Trophoblast cell (in vitro differentiated cells and primary cell): ENCODE measurements at regions not wholly inside any gene's neighbourhood (a gene's known extent, or its start where the extent isn't known, plus 50 kb on each side); places are given as distances from the start of the nearest gene placed in this dataset.

Experiments used
- DNase-seq, 2 donors: peaks; one replicate each; pipeline ENCODE4 v3.0.0-alpha.2; 2016
- H2AFZ ChIP-seq: 2 replicates; pipeline ENCODE4 v1.6.1; 2013; ENCODE audit warnings: low read length, moderate library complexity, mild to moderate bottlenecking; ENCODE audit not compliant: insufficient read depth, poor library complexity
- H2AK5ac ChIP-seq: 2 replicates; pipeline ENCODE4 v1.6.1; 2013; ENCODE audit warnings: mild to moderate bottlenecking, low read length
- H2BK120ac ChIP-seq: 2 replicates; pipeline ENCODE4 v1.6.1; 2013; ENCODE audit warnings: low read length, mild to moderate bottlenecking, moderate library complexity; ENCODE audit not compliant: insufficient read depth, poor library complexity
- H2BK12ac ChIP-seq: 2 replicates; pipeline ENCODE4 v1.6.1; 2013; ENCODE audit warnings: mild to moderate bottlenecking, low read length, moderate library complexity
- H2BK5ac ChIP-seq: 2 replicates; pipeline ENCODE4 v1.6.1; 2013; ENCODE audit warnings: low read length, low read depth, moderate library complexity, mild to moderate bottlenecking; ENCODE audit not compliant: poor library complexity
- H3K14ac ChIP-seq: 2 replicates; pipeline ENCODE4 v1.6.1; 2013; ENCODE audit warnings: mild to moderate bottlenecking, low read length
- H3K18ac ChIP-seq: 2 replicates; pipeline ENCODE4 v1.6.1; 2013; ENCODE audit warnings: mild to moderate bottlenecking, low read length
- H3K23ac ChIP-seq: 2 replicates; pipeline ENCODE4 v1.6.1; 2013; ENCODE audit warnings: low read length
- H3K27ac ChIP-seq: 2 replicates; pipeline ENCODE4 v1.5.1; 2013; ENCODE audit warnings: low read depth, mild to moderate bottlenecking, inconsistent platforms, low read length, moderate library complexity
- H3K27me3 ChIP-seq: 2 replicates; pipeline ENCODE4 v1.6.1; 2013; ENCODE audit warnings: inconsistent platforms, mild to moderate bottlenecking, low read length, moderate library complexity; ENCODE audit not compliant: insufficient read depth
- H3K36me3 ChIP-seq, 2 experiments: 1 replicate in 1 of 2; 2 replicates in 1 of 2; pipeline ENCODE4 v1.6.1; 2013; ENCODE audit warnings: low read length in 2 of 2, mild to moderate bottlenecking in 2 of 2, moderate library complexity in 1 of 2; ENCODE audit not compliant: insufficient read depth in 2 of 2, control insufficient read depth in 1 of 2
- H3K4ac ChIP-seq: 2 replicates; pipeline ENCODE4 v1.6.1; 2013; ENCODE audit warnings: low read depth, mild to moderate bottlenecking, low read length, moderate library complexity
- H3K4me1 ChIP-seq, 2 experiments: 1 replicate in 1 of 2; 2 replicates in 1 of 2; pipeline ENCODE4 v1.6.1; 2013; ENCODE audit warnings: low read length in 2 of 2, mild to moderate bottlenecking in 2 of 2, moderate library complexity in 1 of 2; ENCODE audit not compliant: insufficient read depth in 2 of 2, control insufficient read depth in 1 of 2
- H3K4me2 ChIP-seq: 2 replicates; pipeline ENCODE4 v1.6.1; 2013; ENCODE audit warnings: inconsistent platforms, mild to moderate bottlenecking, low read length, moderate library complexity
- H3K4me3 ChIP-seq: 2 replicates; pipeline ENCODE4 v1.5.1; 2013; ENCODE audit warnings: mild to moderate bottlenecking, low read depth, low read length, inconsistent platforms
- H3K79me1 ChIP-seq: one replicate; pipeline ENCODE4 v1.6.1; 2013; ENCODE audit warnings: low read length
- H3K79me2 ChIP-seq: 2 replicates; pipeline ENCODE4 v1.6.1; 2013; ENCODE audit warnings: low read length, mild to moderate bottlenecking; ENCODE audit not compliant: control insufficient read depth, insufficient read depth, poor library complexity
- H3K9ac ChIP-seq: 2 replicates; pipeline ENCODE4 v1.6.1; 2013; ENCODE audit warnings: mild to moderate bottlenecking, low read length
- H3K9me3 ChIP-seq: 2 replicates; pipeline ENCODE4 v1.6.1; 2013; ENCODE audit warnings: low read depth, mild to moderate bottlenecking, control low read depth, inconsistent platforms, low read length; ENCODE audit not compliant: insufficient read depth
- H4K12ac ChIP-seq: 2 replicates; pipeline ENCODE4 v1.6.1; 2013; ENCODE audit warnings: low read depth, mild to moderate bottlenecking, low read length, moderate library complexity
- H4K8ac ChIP-seq: 2 replicates; pipeline ENCODE4 v1.6.1; 2013; ENCODE audit warnings: low read depth, mild to moderate bottlenecking, low read length, moderate library complexity
- H4K91ac ChIP-seq: one replicate; pipeline ENCODE4 v1.6.1; 2013; ENCODE audit warnings: low read depth, mild to moderate bottlenecking, low read length, moderate library complexity
- WGBS: extraction: QIAGEN DNeasy Blood & Tissue Kit; methylation state at CpG from one replicate; pipeline ENCODE4 v1.1.7; 2013; ENCODE audit warnings: missing lambda C conversion rate; ENCODE audit not compliant: insufficient read length, insufficient coverage; ENCODE audit errors: extremely low coverage; 5-methylcytosine and 5-hydroxymethylcytosine counted together

DNA sequence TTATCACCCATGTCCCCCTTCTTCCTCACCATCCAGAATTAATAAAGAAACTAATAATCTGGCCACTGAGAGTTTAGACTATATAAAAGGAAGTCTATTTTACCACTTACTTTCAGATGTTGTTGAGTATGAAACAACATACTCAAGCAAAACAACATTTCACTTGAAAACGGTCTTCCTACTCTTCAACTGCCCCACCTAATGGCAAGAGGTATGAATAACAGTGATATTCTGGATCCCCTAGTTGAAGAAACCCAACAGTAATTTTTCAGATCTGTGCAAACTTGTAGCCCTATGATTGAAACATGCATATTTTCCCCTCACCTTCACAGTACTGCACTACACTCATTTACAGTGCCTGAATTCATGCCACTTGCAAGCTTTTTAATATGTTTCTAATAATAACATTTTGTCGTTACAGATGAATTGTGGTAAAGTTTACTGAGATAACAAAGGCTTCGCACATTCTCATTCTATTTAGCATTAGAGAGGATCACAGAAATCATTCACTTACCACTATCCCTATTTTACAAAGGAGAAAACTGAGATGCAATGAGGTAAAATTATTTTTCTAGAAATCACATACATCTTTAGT is 267.9 kb upstream of the PDE4D start:
- H2BK120ac ChIP-seq: no peak overlapping the region
- H2AFZ ChIP-seq: no peak overlapping the region
- H2BK5ac ChIP-seq: no peak overlapping the region
- DNase-seq: peak; percentile 15 to 48
- no peak overlapping the region for H4K91ac ChIP-seq
- H3K27me3 ChIP-seq: no peaks in the 10 kb centered on the region
- H3K27ac ChIP-seq: no peak overlapping the region
- no peak overlapping the region for H3K4ac ChIP-seq
- no peak overlapping the region for H2BK12ac ChIP-seq
- no CpG with 5 or more reads among the region's 3 CpGs for WGBS
- H3K36me3 ChIP-seq: no peaks in the 10 kb centered on the region
- H3K79me1 ChIP-seq: no peaks in the 10 kb centered on the region
- no peaks in the 10 kb centered on the region for H3K9me3 ChIP-seq
- no peak overlapping the region for H4K12ac ChIP-seq
- H3K4me1 ChIP-seq: no peaks in the 10 kb centered on the region
- H4K8ac ChIP-seq: no peak overlapping the region
- H3K18ac ChIP-seq: no peak overlapping the region
- no peak overlapping the region for H3K4me3 ChIP-seq
- no peaks in the 10 kb centered on the region for H3K79me2 ChIP-seq
- no peak overlapping the region for H3K14ac ChIP-seq
- H3K23ac ChIP-seq: no peak overlapping the region
- no peak overlapping the region for H3K9ac ChIP-seq
- H2AK5ac ChIP-seq: no peak overlapping the region
- H3K4me2 ChIP-seq: no peak overlapping the region

GRCh38 chr5:60149081-60149480 is 255.6 kb upstream of the PDE4D start:
- H2AFZ ChIP-seq: no peak overlapping the region
- H3K27ac ChIP-seq: no peak overlapping the region
- no peak overlapping the region for H2BK5ac ChIP-seq
- H3K4me2 ChIP-seq: no peak overlapping the region
- no peaks in the 10 kb centered on the region for H3K36me3 ChIP-seq
- H4K91ac ChIP-seq: no peak overlapping the region
- H3K23ac ChIP-seq: no peak overlapping the region
- no CpG with 5 or more reads among the region's 3 CpGs for WGBS
- no peaks in the 10 kb centered on the region for H3K9me3 ChIP-seq
- no peak overlapping the region for H3K4me3 ChIP-seq
- H3K79me2 ChIP-seq: no peaks in the 10 kb centered on the region
- no peak overlapping the region for H4K12ac ChIP-seq
- no peak for DNase-seq
- H4K8ac ChIP-seq: no peak overlapping the region
- no peak overlapping the region for H2BK120ac ChIP-seq
- H2AK5ac ChIP-seq: no peak overlapping the region
- H3K27me3 ChIP-seq: no peaks in the 10 kb centered on the region
- H2BK12ac ChIP-seq: no peak overlapping the region
- no peaks in the 10 kb centered on the region for H3K4me1 ChIP-seq
- no peak overlapping the region for H3K4ac ChIP-seq
- H3K18ac ChIP-seq: no peak overlapping the region
- H3K79me1 ChIP-seq: no peaks in the 10 kb centered on the region
- no peak overlapping the region for H3K14ac ChIP-seq
- H3K9ac ChIP-seq: no peak overlapping the region

DNA sequence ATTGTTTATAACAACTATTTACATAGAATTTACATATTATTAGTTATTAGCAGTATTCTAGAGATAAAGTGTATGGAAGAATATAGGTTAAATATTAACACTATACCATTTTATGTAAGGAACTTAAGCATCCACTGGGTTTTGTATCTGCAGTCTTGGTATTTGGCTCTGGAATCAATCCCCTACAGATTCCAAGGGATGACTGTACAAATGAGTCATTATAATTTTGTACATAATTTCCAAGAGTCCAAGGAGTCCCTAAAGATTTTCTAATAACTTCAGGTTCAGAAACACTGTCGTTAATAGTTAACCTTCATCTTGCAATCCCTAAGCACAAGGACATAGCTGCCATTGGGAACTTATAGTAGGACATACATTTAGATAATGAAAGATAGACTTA is 254.8 kb upstream of the PDE4D start:
- Histone ChIP-seq H3K27me3 (no peaks in the 10 kb centered on the region), H3K4ac (no peak overlapping the region), H3K4me3 (no peak overlapping the region), H4K12ac (no peak overlapping the region), H3K36me3 (no peaks in the 10 kb centered on the region), H3K9me3 (no peaks in the 10 kb centered on the region), H2BK5ac (no peak overlapping the region), H2AK5ac (no peak overlapping the region), H3K4me1 (peaks cover 0 to 2% of the 10 kb centered on the region in 2 experiments), H3K79me2 (no peaks in the 10 kb centered on the region), H4K91ac (no peak overlapping the region), H3K18ac (no peak overlapping the region), H3K23ac (no peak overlapping the region), H2BK120ac (no peak overlapping the region), H4K8ac (no peak overlapping the region), H3K79me1 (no peaks in the 10 kb centered on the region), H3K4me2 (no peak overlapping the region), H3K14ac (no peak overlapping the region), H2BK12ac (no peak overlapping the region), H3K27ac (no peak overlapping the region), H2AFZ (no peak overlapping the region), H3K9ac (no peak overlapping the region)
- DNase-seq: no peak
- WGBS: no CpG with 5 or more reads among the region's 1 CpG

- H3K4ac ChIP-seq: no peak overlapping the region
- H2AFZ ChIP-seq: no peak overlapping the region
- H4K91ac ChIP-seq: no peak overlapping the region
- H3K27ac ChIP-seq: no peak overlapping the region
- no peaks in the 10 kb centered on the region for H3K9me3 ChIP-seq
- no peaks in the 10 kb centered on the region for H3K79me2 ChIP-seq
- no peak overlapping the region for H3K4me2 ChIP-seq
- no peak overlapping the region for H3K9ac ChIP-seq
- H3K27me3 ChIP-seq: no peaks in the 10 kb centered on the region
- no peak for DNase-seq
- no peak overlapping the region for H2AK5ac ChIP-seq
- no peak overlapping the region for H3K14ac ChIP-seq
- H3K18ac ChIP-seq: no peak overlapping the region
- no peak overlapping the region for H2BK12ac ChIP-seq
- H3K4me1 ChIP-seq: peaks cover 0 to 2% of the 10 kb centered on the region in 2 experiments
- no peaks in the 10 kb centered on the region for H3K79me1 ChIP-seq
- H4K8ac ChIP-seq: no peak overlapping the region
- H2BK120ac ChIP-seq: no peak overlapping the region
- no peak overlapping the region for H3K4me3 ChIP-seq
- no peaks in the 10 kb centered on the region for H3K36me3 ChIP-seq
- H2BK5ac ChIP-seq: no peak overlapping the region
- no peak overlapping the region for H3K23ac ChIP-seq
- H4K12ac ChIP-seq: no peak overlapping the region
Observed at GRCh38 chr5:60147791-60148190, 254.3 kb upstream of the PDE4D start.
